Trophoblast cell (in vitro differentiated cells and primary cell): ENCODE measurements at regions not wholly inside any gene's neighbourhood (a gene's known extent, or its start where the extent isn't known, plus 50 kb on each side); places are given as distances from the start of the nearest gene placed in this dataset.

ENCODE experiments used
- DNase-seq, 2 donors: peaks; one replicate each; pipeline ENCODE4 v3.0.0-alpha.2; 2016
- H2AFZ ChIP-seq: 2 replicates; pipeline ENCODE4 v1.6.1; 2013; ENCODE audit warnings: low read length, moderate library complexity, mild to moderate bottlenecking; ENCODE audit not compliant: insufficient read depth, poor library complexity
- H2AK5ac ChIP-seq: 2 replicates; pipeline ENCODE4 v1.6.1; 2013; ENCODE audit warnings: mild to moderate bottlenecking, low read length
- H2BK120ac ChIP-seq: 2 replicates; pipeline ENCODE4 v1.6.1; 2013; ENCODE audit warnings: low read length, mild to moderate bottlenecking, moderate library complexity; ENCODE audit not compliant: insufficient read depth, poor library complexity
- H2BK12ac ChIP-seq: 2 replicates; pipeline ENCODE4 v1.6.1; 2013; ENCODE audit warnings: mild to moderate bottlenecking, low read length, moderate library complexity
- H2BK5ac ChIP-seq: 2 replicates; pipeline ENCODE4 v1.6.1; 2013; ENCODE audit warnings: low read length, low read depth, moderate library complexity, mild to moderate bottlenecking; ENCODE audit not compliant: poor library complexity
- H3K14ac ChIP-seq: 2 replicates; pipeline ENCODE4 v1.6.1; 2013; ENCODE audit warnings: mild to moderate bottlenecking, low read length
- H3K18ac ChIP-seq: 2 replicates; pipeline ENCODE4 v1.6.1; 2013; ENCODE audit warnings: mild to moderate bottlenecking, low read length
- H3K23ac ChIP-seq: 2 replicates; pipeline ENCODE4 v1.6.1; 2013; ENCODE audit warnings: low read length
- H3K27ac ChIP-seq: 2 replicates; pipeline ENCODE4 v1.5.1; 2013; ENCODE audit warnings: low read depth, mild to moderate bottlenecking, inconsistent platforms, low read length, moderate library complexity
- H3K27me3 ChIP-seq: 2 replicates; pipeline ENCODE4 v1.6.1; 2013; ENCODE audit warnings: inconsistent platforms, mild to moderate bottlenecking, low read length, moderate library complexity; ENCODE audit not compliant: insufficient read depth
- H3K36me3 ChIP-seq, 2 experiments: 1 replicate in 1 of 2; 2 replicates in 1 of 2; pipeline ENCODE4 v1.6.1; 2013; ENCODE audit warnings: low read length in 2 of 2, mild to moderate bottlenecking in 2 of 2, moderate library complexity in 1 of 2; ENCODE audit not compliant: insufficient read depth in 2 of 2, control insufficient read depth in 1 of 2
- H3K4ac ChIP-seq: 2 replicates; pipeline ENCODE4 v1.6.1; 2013; ENCODE audit warnings: low read depth, mild to moderate bottlenecking, low read length, moderate library complexity
- H3K4me1 ChIP-seq, 2 experiments: 1 replicate in 1 of 2; 2 replicates in 1 of 2; pipeline ENCODE4 v1.6.1; 2013; ENCODE audit warnings: low read length in 2 of 2, mild to moderate bottlenecking in 2 of 2, moderate library complexity in 1 of 2; ENCODE audit not compliant: insufficient read depth in 2 of 2, control insufficient read depth in 1 of 2
- H3K4me2 ChIP-seq: 2 replicates; pipeline ENCODE4 v1.6.1; 2013; ENCODE audit warnings: inconsistent platforms, mild to moderate bottlenecking, low read length, moderate library complexity
- H3K4me3 ChIP-seq: 2 replicates; pipeline ENCODE4 v1.5.1; 2013; ENCODE audit warnings: mild to moderate bottlenecking, low read depth, low read length, inconsistent platforms
- H3K79me1 ChIP-seq: one replicate; pipeline ENCODE4 v1.6.1; 2013; ENCODE audit warnings: low read length
- H3K79me2 ChIP-seq: 2 replicates; pipeline ENCODE4 v1.6.1; 2013; ENCODE audit warnings: low read length, mild to moderate bottlenecking; ENCODE audit not compliant: control insufficient read depth, insufficient read depth, poor library complexity
- H3K9ac ChIP-seq: 2 replicates; pipeline ENCODE4 v1.6.1; 2013; ENCODE audit warnings: mild to moderate bottlenecking, low read length
- H3K9me3 ChIP-seq: 2 replicates; pipeline ENCODE4 v1.6.1; 2013; ENCODE audit warnings: low read depth, mild to moderate bottlenecking, control low read depth, inconsistent platforms, low read length; ENCODE audit not compliant: insufficient read depth
- H4K12ac ChIP-seq: 2 replicates; pipeline ENCODE4 v1.6.1; 2013; ENCODE audit warnings: low read depth, mild to moderate bottlenecking, low read length, moderate library complexity
- H4K8ac ChIP-seq: 2 replicates; pipeline ENCODE4 v1.6.1; 2013; ENCODE audit warnings: low read depth, mild to moderate bottlenecking, low read length, moderate library complexity
- H4K91ac ChIP-seq: one replicate; pipeline ENCODE4 v1.6.1; 2013; ENCODE audit warnings: low read depth, mild to moderate bottlenecking, low read length, moderate library complexity
- WGBS: extraction: QIAGEN DNeasy Blood & Tissue Kit; methylation state at CpG from one replicate; pipeline ENCODE4 v1.1.7; 2013; ENCODE audit warnings: missing lambda C conversion rate; ENCODE audit not compliant: insufficient read length, insufficient coverage; ENCODE audit errors: extremely low coverage; 5-methylcytosine and 5-hydroxymethylcytosine counted together

DNA sequence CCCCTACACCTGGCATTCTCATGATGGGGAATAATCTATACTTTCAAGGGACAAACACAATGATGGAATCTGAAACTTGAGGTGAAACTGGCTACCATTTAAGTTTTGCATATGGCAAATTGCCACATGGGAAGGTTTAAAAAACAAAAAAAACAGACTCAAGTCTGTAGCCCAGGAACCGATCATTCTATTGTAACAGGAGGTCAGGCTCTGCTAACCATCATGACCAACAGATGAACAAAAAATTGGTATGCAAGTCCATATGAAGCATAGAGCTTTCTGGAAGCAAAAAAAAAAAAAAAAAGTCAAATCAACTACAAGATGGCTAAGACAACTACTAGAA, 594.3 kb upstream of the DIPK2B start:
- Histone ChIP-seq H2AK5ac (no peak overlapping the region), H4K12ac (no peak overlapping the region), H3K4me3 (no peak overlapping the region), H3K4me2 (no peak overlapping the region), H3K9me3 (no peaks in the 10 kb centered on the region), H3K18ac (no peak overlapping the region), H3K79me1 (no peaks in the 10 kb centered on the region), H3K79me2 (peaks cover 2% of the 10 kb centered on the region), H3K27ac (no peak overlapping the region), H3K36me3 (peaks cover 0 to 2% of the 10 kb centered on the region in 2 experiments), H3K9ac (no peak overlapping the region), H2BK12ac (no peak overlapping the region), H2AFZ (no peak overlapping the region), H3K27me3 (no peaks in the 10 kb centered on the region), H3K23ac (no peak overlapping the region), H3K4me1 (peaks cover 2 to 3% of the 10 kb centered on the region in 2 experiments), H3K4ac (no peak overlapping the region), H2BK120ac (no peak overlapping the region), H2BK5ac (no peak overlapping the region), H4K8ac (no peak overlapping the region), H3K14ac (no peak overlapping the region), H4K91ac (no peak overlapping the region)
- WGBS, result no CpG with 5 or more reads among the region's 1 CpG
- DNase-seq, result no peak

DNA sequence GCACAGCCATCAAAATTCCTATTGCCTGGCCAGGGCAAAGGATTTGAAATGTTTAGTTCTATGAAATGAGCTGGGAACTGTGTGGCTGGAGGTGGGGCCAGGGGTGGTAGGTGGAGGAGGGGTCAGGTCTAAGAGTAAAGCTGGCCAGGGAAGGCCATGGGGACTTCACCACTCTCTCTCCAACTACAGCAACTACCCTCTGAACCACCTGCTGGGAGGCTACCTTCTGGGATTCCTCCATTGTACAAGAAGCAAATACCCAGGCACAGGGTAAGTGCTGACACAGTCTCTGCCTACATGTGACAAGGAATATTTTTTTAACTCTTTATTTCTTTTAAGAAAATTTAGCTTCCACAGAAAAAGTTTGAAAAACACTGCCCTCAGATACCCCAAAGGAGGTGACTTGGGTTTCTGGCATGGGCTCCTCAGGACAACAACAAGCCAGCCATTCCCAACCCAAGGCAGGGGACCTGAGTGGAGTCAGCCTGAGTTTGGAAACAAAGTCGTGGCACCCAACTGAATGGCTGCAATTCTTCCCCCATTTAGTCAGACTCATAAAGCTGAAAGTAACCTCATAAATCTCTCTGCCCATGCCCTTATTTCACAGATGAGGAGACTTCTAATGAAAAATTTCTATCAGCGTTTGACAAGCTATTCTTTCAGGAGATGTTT, 593.8 kb upstream of the DIPK2B start:
- DNase-seq, result no peak
- Histone ChIP-seq H3K4me1 (peaks cover 2 to 3% of the 10 kb centered on the region in 2 experiments), H3K23ac (no peak overlapping the region), H3K9ac (no peak overlapping the region), H4K12ac (no peak overlapping the region), H4K8ac (no peak overlapping the region), H3K79me1 (no peaks in the 10 kb centered on the region), H3K27ac (no peak overlapping the region), H3K18ac (no peak overlapping the region), H3K79me2 (peaks cover 2% of the 10 kb centered on the region), H3K4me2 (no peak overlapping the region), H3K27me3 (no peaks in the 10 kb centered on the region), H4K91ac (no peak overlapping the region), H2AFZ (no peak overlapping the region), H2BK12ac (no peak overlapping the region), H2AK5ac (no peak overlapping the region), H3K4ac (no peak overlapping the region), H3K4me3 (no peak overlapping the region), H2BK120ac (no peak overlapping the region), H3K36me3 (peaks cover 0 to 2% of the 10 kb centered on the region in 2 experiments), H3K14ac (no peak overlapping the region), H2BK5ac (no peak overlapping the region), H3K9me3 (no peaks in the 10 kb centered on the region)
- WGBS, result no CpG with 5 or more reads among the region's 2 CpGs

DNA sequence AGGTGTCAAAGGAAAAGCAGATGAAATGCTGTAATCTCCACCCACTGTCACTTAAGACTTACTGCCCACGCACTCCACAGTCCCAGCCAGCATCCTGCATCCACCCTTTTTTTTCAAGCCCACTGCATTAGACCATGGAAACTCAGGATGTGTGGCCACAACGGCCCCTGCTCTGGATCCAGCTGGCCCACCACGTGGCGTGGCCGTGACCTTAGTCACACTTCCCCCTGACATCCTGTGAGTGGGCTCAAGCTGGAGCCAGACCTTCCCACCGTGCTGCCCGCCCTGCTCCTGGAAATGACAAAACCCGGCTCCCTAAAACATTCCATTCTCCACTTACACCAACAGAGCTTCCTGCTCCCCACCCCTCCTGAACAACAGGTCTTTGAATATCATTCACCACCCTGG, 588.3 kb upstream of the DIPK2B start:
- peaks cover 3 to 6% of the 10 kb centered on the region in 2 experiments for H3K4me1 ChIP-seq
- H4K91ac ChIP-seq, result no peak overlapping the region
- H3K18ac ChIP-seq, result no peak overlapping the region
- H3K4ac ChIP-seq, result peak overlapping the region; percentile 80
- H3K9ac ChIP-seq, result no peak overlapping the region
- H3K79me1 ChIP-seq, result no peaks in the 10 kb centered on the region
- no peak overlapping the region for H2BK12ac ChIP-seq
- H3K36me3 ChIP-seq, result peaks cover 0 to 4% of the 10 kb centered on the region in 2 experiments
- WGBS, result no CpG with 5 or more reads among the region's 8 CpGs
- peak overlapping the region; percentile 36 for H3K4me2 ChIP-seq
- no peak overlapping the region for H3K27ac ChIP-seq
- DNase-seq, result no peak
- no peaks in the 10 kb centered on the region for H3K27me3 ChIP-seq
- H3K79me2 ChIP-seq, result peaks cover 2% of the 10 kb centered on the region
- no peak overlapping the region for H2AFZ ChIP-seq
- peak overlapping the region; percentile 18 for H4K8ac ChIP-seq
- H4K12ac ChIP-seq, result no peak overlapping the region
- H3K14ac ChIP-seq, result no peak overlapping the region
- no peak overlapping the region for H2AK5ac ChIP-seq
- no peaks in the 10 kb centered on the region for H3K9me3 ChIP-seq
- H2BK120ac ChIP-seq, result no peak overlapping the region
- H3K23ac ChIP-seq, result no peak overlapping the region
- H3K4me3 ChIP-seq, result no peak overlapping the region
- no peak overlapping the region for H2BK5ac ChIP-seq

DNA sequence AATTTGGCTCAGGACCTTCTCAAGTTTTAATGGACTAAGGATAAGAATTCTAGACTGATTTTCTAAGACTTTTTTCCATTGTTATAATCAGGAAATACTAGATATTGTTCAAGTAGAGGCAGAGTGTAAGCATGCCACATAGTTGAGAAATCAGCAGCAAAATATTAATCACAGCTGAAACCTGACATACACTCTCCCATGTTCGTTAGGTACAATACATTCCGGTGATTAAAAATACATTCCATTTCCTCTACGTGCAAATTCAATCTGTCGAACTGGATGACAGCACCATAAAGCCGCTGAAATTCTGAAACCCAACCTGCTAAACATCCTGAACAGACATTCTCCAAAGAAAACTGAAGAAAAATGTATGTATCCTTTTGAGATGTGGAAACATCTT, 587.6 kb upstream of the DIPK2B start:
- Histone ChIP-seq H3K27me3 (no peaks in the 10 kb centered on the region), H4K12ac (no peak overlapping the region), H4K91ac (no peak overlapping the region), H2BK12ac (no peak overlapping the region), H3K4me2 (no peak overlapping the region), H4K8ac (no peak overlapping the region), H2BK120ac (no peak overlapping the region), H2AK5ac (no peak overlapping the region), H3K4me3 (no peak overlapping the region), H3K36me3 (peaks cover 0 to 5% of the 10 kb centered on the region in 2 experiments), H3K4ac (no peak overlapping the region), H2BK5ac (no peak overlapping the region), H3K23ac (no peak overlapping the region), H3K4me1 (peaks cover 3 to 6% of the 10 kb centered on the region in 2 experiments), H3K27ac (no peak overlapping the region), H3K79me1 (no peaks in the 10 kb centered on the region), H3K9ac (no peak overlapping the region), H3K79me2 (peaks cover 2% of the 10 kb centered on the region), H2AFZ (no peak overlapping the region), H3K9me3 (no peaks in the 10 kb centered on the region), H3K14ac (no peak overlapping the region), H3K18ac (no peak overlapping the region)
- WGBS, result no CpG with 5 or more reads among the region's 5 CpGs
- DNase-seq, result no peak
